OCI-LY7 (cell line): ENCODE measurements at regions not wholly inside any gene's neighbourhood (a gene's known extent, or its start where the extent isn't known, plus 50 kb on each side); places are given as distances from the start of the nearest gene placed in this dataset.

Experiments
- EZH2phosphoT487 ChIP-seq: fragments of 200-600 bp; sonication (generic); IDR thresholded peaks from 2 replicates; pipeline ENCODE4 v1.6.1; 2018; ENCODE audit warnings: low read depth, borderline replicate concordance, mild to moderate bottlenecking, mixed run types, antibody characterized with exemption, low read length, moderate library complexity, mixed read lengths
- TF ChIP-seq, protein P1 (sequence below): fragments of 200-600 bp; sonication (generic); conservative IDR thresholded peaks from 2 replicates; pipeline ENCODE4 v1.5.1; 2014; ENCODE audit warnings: mild to moderate bottlenecking, antibody characterized with exemption, low read length, moderate library complexity, mixed read lengths

DNA sequence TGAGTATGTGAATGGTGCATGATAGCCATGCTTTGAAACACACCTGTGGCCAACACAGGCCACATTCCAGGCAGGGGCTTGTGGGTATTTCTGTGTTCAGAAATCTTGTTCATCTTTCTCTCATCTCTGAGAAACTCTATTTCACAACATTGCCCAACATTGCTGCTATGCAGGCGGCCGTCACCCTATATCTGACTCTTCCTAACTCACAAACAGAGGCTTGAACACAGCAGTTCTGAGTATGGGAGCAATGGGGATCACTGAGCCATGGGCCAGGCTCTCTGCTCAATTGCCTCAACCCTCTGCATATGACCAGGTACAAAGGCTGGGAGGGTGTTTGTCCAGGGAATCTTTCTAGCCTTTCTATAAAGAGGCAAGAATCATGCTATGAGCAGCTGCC is 259.9 kb downstream of the BUD13 start:
- TF ChIP-seq, protein P1, sequence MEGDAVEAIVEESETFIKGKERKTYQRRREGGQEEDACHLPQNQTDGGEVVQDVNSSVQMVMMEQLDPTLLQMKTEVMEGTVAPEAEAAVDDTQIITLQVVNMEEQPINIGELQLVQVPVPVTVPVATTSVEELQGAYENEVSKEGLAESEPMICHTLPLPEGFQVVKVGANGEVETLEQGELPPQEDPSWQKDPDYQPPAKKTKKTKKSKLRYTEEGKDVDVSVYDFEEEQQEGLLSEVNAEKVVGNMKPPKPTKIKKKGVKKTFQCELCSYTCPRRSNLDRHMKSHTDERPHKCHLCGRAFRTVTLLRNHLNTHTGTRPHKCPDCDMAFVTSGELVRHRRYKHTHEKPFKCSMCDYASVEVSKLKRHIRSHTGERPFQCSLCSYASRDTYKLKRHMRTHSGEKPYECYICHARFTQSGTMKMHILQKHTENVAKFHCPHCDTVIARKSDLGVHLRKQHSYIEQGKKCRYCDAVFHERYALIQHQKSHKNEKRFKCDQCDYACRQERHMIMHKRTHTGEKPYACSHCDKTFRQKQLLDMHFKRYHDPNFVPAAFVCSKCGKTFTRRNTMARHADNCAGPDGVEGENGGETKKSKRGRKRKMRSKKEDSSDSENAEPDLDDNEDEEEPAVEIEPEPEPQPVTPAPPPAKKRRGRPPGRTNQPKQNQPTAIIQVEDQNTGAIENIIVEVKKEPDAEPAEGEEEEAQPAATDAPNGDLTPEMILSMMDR: no peak
- no peak for TF ChIP-seq EZH2phosphoT487
